ENCODE measurements at regions not wholly inside any gene's neighbourhood (a gene's known extent, or its start where the extent isn't known, plus 50 kb on each side); places are given as distances from the start of the nearest gene placed in this dataset.

- no peak overlapping the region for H3K4me3 ChIP-seq (ENCODE audit: low read depth, poor library complexity, severe bottlenecking)
- TF ChIP-seq CTCF (IDR thresholded peaks at IDR 0.05) = no peak
- no peak for TF ChIP-seq POLR2A (IDR thresholded peaks at IDR 0.05)
- DNase-seq (ENCODE audit: low spot score in 2 of 2) = no peak
- intact Hi-C loops (cut with DNase I; ENCODE audit: low total_unique reads) = no loop called here
Measured at GRCh38 chr9:29873579-29873978, 2300.3 kb upstream of the C9orf72 start.

GRCh38 chr9:29875547-29875946, 2302.3 kb upstream of the C9orf72 start:
- 67 to 76% methylated on average over 2 of the region's 2 CpGs for WGBS, 2 donors
- intact Hi-C loops (cut with DNase I; ENCODE audit: low total_unique reads) = no loop called here
- H3K4me3 ChIP-seq (ENCODE audit: low read depth, poor library complexity, severe bottlenecking) = no peak overlapping the region
- no peak for DNase-seq (ENCODE audit: low spot score in 2 of 2)
- TF ChIP-seq POLR2A (IDR thresholded peaks at IDR 0.05) (no peak), CTCF (IDR thresholded peaks at IDR 0.05) (no peak)

- no peak for TF ChIP-seq POLR2A (IDR thresholded peaks at IDR 0.05)
- no peak for TF ChIP-seq CTCF (IDR thresholded peaks at IDR 0.05)
- no peak for DNase-seq (ENCODE audit: low spot score in 2 of 2)
- H3K4me3 ChIP-seq (ENCODE audit: low read depth, poor library complexity, severe bottlenecking) = no peak overlapping the region
- WGBS, 2 donors = 64 to 76% methylated on average over 2 of the region's 2 CpGs
- intact Hi-C loops (cut with DNase I; ENCODE audit: low total_unique reads) = no loop called here
Measured at GRCh38 chr9:29882767-29883166, 2309.5 kb upstream of the C9orf72 start.

- DNase-seq (ENCODE audit: low spot score in 2 of 2) = no peak
- no peak for TF ChIP-seq CTCF (IDR thresholded peaks at IDR 0.05)
- no peak for TF ChIP-seq POLR2A (IDR thresholded peaks at IDR 0.05)
- H3K4me3 ChIP-seq (ENCODE audit: low read depth, poor library complexity, severe bottlenecking) = no peak overlapping the region
- intact Hi-C loops (cut with DNase I; ENCODE audit: low total_unique reads) = no loop called here
Measured at GRCh38 chr9:29906065-29906464, 2332.8 kb upstream of the C9orf72 start.

GRCh38 chr9:29928072-29928471, 2354.8 kb upstream of the C9orf72 start:
- TF ChIP-seq CTCF (IDR thresholded peaks at IDR 0.05) = no peak
- no peak for TF ChIP-seq POLR2A (IDR thresholded peaks at IDR 0.05)
- intact Hi-C loops (cut with DNase I; ENCODE audit: low total_unique reads) = no loop called here
- no peak overlapping the region for H3K4me3 ChIP-seq (ENCODE audit: low read depth, poor library complexity, severe bottlenecking)
- WGBS, 2 donors = 87% methylated on average over 5 of the region's 5 CpGs
- DNase-seq (ENCODE audit: low spot score in 2 of 2) = no peak

GRCh38 chr9:29939559-29939958, 2366.3 kb upstream of the C9orf72 start:
- TF ChIP-seq POLR2A (IDR thresholded peaks at IDR 0.05) (no peak), CTCF (IDR thresholded peaks at IDR 0.05) (no peak)
- no peak for DNase-seq (ENCODE audit: low spot score in 2 of 2)
- intact Hi-C loops (cut with DNase I; ENCODE audit: low total_unique reads) = no loop called here
- H3K4me3 ChIP-seq (ENCODE audit: low read depth, poor library complexity, severe bottlenecking) = no peak overlapping the region
- 84 to 91% methylated on average over 3 of the region's 3 CpGs for WGBS, 2 donors

All from lower leg skin (tissue), 4 donors.